Activated CD4-positive, alpha-beta T cell treated with anti-CD3 and anti-CD28 coated beads, Interleukin-2, amount 50 U/mL, for 24 hours (primary cell): ENCODE measurements at regions not wholly inside any gene's neighbourhood (a gene's known extent, or its start where the extent isn't known, plus 50 kb on each side); places are given as distances from the start of the nearest gene placed in this dataset.

Experiments
- DNase-seq, 2 donors: peaks; one replicate each; pipeline ENCODE4 v3.0.0-alpha.2; 2020; ENCODE audit warnings: low read depth in 1 of 2, low spot score in 1 of 2

DNA sequence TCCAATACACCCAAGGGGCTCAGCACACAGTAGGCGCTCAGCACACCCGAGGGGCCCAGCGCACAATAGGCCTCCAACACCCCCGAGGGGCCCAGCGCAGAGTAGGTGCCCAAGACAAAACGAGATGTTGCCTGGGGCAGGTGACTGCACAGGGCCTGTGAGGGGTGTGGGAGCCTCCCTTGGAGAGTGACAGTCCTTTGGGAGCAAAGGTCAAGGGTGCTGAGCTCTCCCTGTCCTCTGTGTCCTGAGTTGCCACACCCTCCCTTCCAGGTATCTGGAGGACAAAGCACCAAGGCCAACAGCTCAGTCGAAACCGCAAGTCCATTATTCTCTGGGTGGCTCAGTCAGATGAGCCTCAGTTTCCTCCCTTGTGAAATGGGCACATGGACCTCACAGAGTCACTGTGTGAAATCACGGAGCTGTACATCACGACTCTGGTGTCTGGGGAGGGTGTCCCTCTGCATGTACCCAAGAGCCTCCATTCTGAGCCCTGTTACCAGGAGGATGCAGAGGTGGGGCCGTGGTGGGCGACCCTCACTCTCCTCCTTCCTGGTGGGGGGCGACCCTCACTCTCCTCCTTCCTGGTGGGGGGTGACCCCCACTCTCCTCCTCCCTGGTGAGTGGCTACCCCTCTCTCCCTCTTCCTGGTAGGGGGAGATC is 81.3 kb downstream of the FOXL3 start:
- no peak for DNase-seq

- DNase-seq: no peak
These were observed 82.0 kb downstream of the FOXL3 start for GRCh38 chr7:371779-372545.

- DNase-seq: no peak
These were observed 82.6 kb downstream of the FOXL3 start for GRCh38 chr7:372546-372931.

DNA sequence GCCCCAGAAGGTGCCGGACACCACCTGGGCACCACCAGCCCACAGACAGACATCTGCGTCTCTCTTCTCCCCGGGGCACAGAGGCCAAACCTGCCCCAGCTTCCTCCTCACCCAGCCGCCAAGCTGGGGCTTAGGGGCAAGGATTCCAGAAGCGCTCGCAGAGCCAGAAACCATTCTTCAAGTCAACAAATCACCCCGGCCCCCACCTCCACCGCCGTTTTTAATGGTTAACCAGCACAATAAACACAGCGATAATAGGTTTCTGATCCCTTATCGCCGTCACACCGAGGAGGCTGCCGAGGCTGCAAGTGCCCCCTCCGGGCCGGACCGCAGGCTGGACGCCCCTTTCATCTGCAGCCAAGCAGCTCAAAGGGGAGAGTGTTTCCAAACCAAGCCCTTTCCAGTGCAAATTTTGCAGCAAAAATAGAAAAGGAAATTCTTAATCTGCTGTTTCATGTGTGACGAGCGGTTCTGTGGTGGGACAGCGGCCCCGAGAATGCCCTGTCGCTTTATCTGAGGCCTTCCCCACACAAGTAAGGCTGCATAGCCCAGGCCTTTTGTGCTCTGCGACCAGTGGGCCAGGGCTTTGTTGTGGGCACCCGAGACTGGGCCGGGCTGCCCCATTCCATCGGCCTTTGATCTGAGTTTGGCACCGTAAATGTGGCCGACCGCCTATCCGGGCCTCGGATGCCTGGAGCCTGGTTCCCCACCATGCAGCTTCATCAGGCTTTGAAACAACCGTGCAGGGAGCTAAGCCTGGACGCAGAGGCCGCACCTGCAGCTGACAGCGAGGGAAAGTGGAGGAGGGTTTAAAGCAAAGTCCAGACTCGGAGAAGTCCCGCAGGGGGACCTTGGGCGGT is 83.2 kb downstream of the FOXL3 start:
- DNase-seq: no peak

DNA sequence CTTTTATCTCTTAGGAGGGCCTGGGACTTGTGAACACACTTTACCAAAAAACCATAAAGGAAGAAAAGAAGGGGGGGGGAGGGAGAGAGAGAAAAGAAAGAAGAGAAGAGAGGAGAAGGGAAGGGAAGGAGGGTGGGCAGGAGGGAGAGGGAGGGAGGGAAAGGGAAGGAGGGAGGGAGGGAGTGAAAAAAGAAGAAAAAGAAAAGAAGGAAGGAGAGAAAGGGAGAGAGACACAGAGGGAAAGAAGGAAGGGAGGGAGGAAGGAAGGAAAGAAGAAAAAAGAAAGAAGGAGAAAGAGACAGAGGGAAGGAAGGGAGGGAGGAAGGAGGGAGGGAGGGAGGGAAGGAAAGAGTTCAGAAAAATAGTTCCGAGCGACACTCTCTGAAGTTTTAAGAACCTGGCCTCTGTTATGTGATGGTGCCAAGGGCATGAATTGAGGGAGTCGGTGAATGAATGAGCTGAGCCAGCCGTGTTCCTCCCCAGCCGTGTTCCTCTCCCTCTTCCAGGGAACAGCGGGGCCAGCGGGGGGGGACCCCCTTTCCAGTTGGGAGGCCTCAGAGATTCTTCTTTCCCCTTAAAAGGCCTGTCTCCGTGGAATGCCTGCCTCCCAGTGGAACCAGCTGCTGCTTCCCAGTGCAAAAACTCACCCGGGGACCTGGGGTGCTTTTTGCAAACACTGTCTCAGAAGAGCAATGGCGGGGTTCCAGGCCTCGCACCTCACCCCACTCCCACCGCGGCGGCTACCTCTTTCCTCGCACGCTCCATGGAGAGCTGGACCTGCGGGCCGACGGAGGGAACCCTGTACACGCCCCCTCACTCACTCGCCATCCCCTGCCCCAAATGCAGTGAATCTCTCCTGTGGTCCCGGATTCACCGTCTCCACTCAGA is 84.1 kb downstream of the FOXL3 start:
- DNase-seq: no peak

DNA sequence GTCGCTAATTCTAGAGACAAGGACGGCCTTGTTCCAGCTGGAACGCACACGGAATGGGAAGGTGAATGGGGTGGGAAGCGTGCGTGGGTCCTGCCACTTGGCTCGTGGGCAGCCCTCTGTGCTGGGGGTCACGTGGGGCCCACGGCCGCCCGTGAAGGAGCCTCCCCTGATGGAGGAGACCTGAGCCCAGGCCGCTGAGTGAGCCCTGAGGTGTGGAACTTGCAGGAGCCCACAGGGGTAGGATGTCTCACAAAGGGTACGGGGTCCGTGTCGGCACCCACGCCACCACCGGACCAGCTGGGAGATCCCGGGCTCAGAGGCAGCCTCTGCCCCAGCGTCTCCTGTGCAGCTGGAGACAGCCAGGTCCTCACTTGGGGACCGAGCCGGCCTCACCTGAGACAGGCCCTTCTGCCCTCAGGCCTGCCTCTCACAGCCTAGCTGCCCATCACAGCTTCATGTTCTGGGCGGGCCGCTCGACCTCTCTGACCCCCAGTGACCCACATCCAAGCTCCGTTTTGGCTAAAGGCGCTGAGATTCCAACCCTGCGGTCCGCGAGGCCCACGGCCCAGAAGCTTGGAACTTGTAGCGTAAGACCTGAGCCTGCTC is 84.8 kb downstream of the FOXL3 start:
- no peak for DNase-seq

- no peak for DNase-seq
These were observed 85.4 kb downstream of the FOXL3 start for GRCh38 chr7:375321-375831.

- no peak for DNase-seq
These were observed 85.9 kb downstream of the FOXL3 start for GRCh38 chr7:375901-376305.

- no peak for DNase-seq
These were observed 86.5 kb downstream of the FOXL3 start for GRCh38 chr7:376306-377079.

- no peak for DNase-seq
These were observed 87.4 kb downstream of the FOXL3 start for GRCh38 chr7:377080-378040.

GRCh38 chr7:378041-378420 is 88.1 kb downstream of the FOXL3 start:
- DNase-seq: no peak

DNA sequence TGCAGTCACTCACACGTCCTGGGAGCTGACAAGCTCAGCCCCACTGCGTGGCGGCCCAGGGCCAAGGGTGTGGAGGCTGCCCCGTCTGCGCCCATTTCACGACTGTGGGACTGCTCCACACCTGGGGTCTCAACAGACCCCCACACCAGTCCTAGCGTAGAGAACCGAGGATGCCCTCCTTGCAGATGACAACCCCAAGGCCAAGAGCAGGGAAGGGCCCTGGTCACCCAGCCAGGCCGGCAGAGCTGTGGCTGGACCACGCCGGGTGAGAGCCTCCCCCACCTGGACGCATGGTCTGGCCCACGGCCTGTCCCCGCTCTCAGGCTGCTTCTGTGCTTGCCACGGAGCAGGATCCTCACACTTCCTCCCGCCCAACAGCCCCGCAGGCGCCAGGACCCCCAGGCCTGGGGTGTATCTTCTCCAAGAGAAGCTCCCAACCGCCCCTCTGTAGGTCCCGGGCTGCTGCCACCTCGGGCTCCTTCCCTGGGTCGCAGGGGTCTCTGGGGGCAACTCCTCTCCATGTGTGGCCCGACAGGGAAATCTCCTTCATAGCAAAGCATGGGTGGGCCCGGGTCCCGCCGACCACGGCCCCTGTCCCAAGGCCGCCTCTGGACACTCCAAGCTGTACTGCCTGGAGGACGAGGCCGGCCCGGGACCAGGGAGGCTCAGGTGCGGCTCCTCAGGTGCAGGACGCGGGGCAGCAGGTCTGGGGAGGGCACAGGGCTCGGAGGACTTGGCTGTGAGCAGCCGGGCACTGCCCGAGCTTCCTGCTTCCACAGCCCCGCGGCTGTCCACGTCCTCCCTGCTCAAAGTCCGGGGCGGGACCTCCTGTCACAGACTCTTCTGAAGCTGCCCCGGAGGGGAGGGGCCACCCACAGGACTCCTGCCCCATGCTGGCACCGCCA is 88.8 kb downstream of the FOXL3 start:
- no peak for DNase-seq

GRCh38 chr7:379456-380138 is 89.6 kb downstream of the FOXL3 start:
- no peak for DNase-seq

GRCh38 chr7:380139-380485 is 90.1 kb downstream of the FOXL3 start:
- no peak for DNase-seq

DNA sequence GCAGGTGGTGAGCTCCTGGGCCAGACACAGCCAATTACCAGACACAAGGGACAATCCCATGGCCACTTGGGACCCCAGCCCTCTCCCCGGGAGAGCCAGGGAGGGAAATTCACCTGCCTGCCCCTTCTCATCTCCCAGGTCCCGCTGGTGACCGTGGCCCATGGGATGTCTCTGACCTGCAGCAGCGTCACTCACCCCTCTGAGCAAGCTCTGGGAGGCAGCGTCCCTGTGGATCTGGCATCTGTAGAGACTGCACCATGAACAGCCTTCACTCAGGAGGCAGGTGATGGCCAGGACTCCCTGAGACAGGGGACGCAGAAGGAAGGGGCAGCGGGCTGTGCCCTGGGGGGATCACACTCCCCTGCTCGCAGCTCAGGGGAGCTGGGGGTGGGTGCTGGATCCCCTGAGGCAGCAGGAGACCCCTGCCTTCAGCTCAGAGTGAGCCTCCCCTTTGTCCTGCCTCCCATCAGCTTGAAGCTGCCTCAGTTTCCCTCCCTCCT is 90.8 kb downstream of the FOXL3 start:
- DNase-seq: no peak

GRCh38 chr7:381211-382042 is 91.5 kb downstream of the FOXL3 start:
- peak in 1 of 2 donors; percentile 32 for DNase-seq
